Dendritic cell treated with granulocyte-macrophage colony-stimulating factor and Interleukin-4, amounts not matched to agents 40 ng/mL and 50 ng/mL, for 4 days (primary cell): ENCODE measurements at regions not wholly inside any gene's neighbourhood (a gene's known extent, or its start where the extent isn't known, plus 50 kb on each side); places are given as distances from the start of the nearest gene placed in this dataset.
"Not testable (repeated sequence)": the region's sequence is repeated elsewhere in the genome, so short reads cannot be mapped to it uniquely, and the experiment has no call there.

Experiments
- H3K27ac Mint-ChIP-seq: one replicate; pipeline ENCODE4 v1.8.0; 2022; ENCODE audit warnings: mild to moderate bottlenecking, mixed read lengths
- H3K27me3 Mint-ChIP-seq: one replicate; pipeline ENCODE4 v1.8.0; 2022; ENCODE audit warnings: mild to moderate bottlenecking, mixed read lengths
- H3K36me3 Mint-ChIP-seq: one replicate; pipeline ENCODE4 v1.8.0; 2022; ENCODE audit warnings: low read depth, mixed read lengths
- H3K4me1 Mint-ChIP-seq: one replicate; pipeline ENCODE4 v1.8.0; 2022; ENCODE audit warnings: low read depth, mixed read lengths
- H3K4me3 Mint-ChIP-seq: one replicate; pipeline ENCODE4 v1.8.0; 2022; ENCODE audit warnings: mild to moderate bottlenecking, moderate library complexity, mixed read lengths
- H3K9me3 Mint-ChIP-seq: one replicate; pipeline ENCODE4 v1.8.0; 2022; ENCODE audit warnings: mixed read lengths
- intact Hi-C: fragments of 100-400 bp; cut with micrococcal nuclease; formaldehyde crosslinking; loops from one replicate; pipeline ENCODE4 v1.15.0; 2022

- H3K4me1 Mint-ChIP-seq, H3K27ac Mint-ChIP-seq, intact Hi-C loops, H3K36me3 Mint-ChIP-seq, H3K4me3 Mint-ChIP-seq, H3K27me3 Mint-ChIP-seq: not testable (repeated sequence)
- H3K9me3 Mint-ChIP-seq: peaks cover 44% of the 10 kb centered on the region
Measured at GRCh38 chr11:13614918-13615317, 53.5 kb upstream of the FAR1 start.

DNA sequence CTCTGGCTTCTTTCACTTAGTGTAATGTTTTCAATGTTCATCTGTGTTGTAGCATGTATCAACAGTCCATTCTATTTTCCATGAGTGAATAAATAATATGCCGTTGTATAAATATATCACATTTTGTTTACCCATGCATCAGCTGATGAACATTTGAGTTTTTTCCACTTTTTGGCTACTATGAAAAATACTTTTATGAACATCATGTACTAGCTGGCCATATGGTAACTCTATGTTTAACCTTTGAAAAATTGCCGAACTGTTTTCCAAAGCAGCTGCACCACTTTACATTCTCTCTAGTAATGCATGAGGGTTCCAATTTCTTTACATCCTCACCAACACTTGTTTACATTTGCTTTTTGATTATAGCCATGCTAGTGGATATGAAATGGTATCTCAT, 59.8 kb upstream of the FAR1 start:
- no peaks in the 10 kb centered on the region for H3K36me3 Mint-ChIP-seq

GRCh38 chr11:13606701-13607100, 61.8 kb upstream of the FAR1 start:
- no peaks in the 10 kb centered on the region for H3K27me3 Mint-ChIP-seq

More for the DNA sequence above, 59.8 kb upstream of the FAR1 start:
- Mint-ChIP-seq H3K27ac (no peak overlapping the region), H3K4me1 (no peaks in the 10 kb centered on the region), H3K27me3 (no peaks in the 10 kb centered on the region), H3K9me3 (no peaks in the 10 kb centered on the region), H3K4me3 (no peak overlapping the region)
- intact Hi-C loops: no loop called here

GRCh38 chr11:13603661-13604060, 64.8 kb upstream of the FAR1 start:
- no peaks in the 10 kb centered on the region for H3K36me3 Mint-ChIP-seq

More at GRCh38 chr11:13606701-13607100, 61.8 kb upstream of the FAR1 start:
- H3K9me3 Mint-ChIP-seq: no peaks in the 10 kb centered on the region
- intact Hi-C loops: no loop called here
- no peak overlapping the region for H3K4me3 Mint-ChIP-seq
- H3K36me3 Mint-ChIP-seq: no peaks in the 10 kb centered on the region
- H3K27ac Mint-ChIP-seq: no peak overlapping the region
- no peaks in the 10 kb centered on the region for H3K4me1 Mint-ChIP-seq

DNA sequence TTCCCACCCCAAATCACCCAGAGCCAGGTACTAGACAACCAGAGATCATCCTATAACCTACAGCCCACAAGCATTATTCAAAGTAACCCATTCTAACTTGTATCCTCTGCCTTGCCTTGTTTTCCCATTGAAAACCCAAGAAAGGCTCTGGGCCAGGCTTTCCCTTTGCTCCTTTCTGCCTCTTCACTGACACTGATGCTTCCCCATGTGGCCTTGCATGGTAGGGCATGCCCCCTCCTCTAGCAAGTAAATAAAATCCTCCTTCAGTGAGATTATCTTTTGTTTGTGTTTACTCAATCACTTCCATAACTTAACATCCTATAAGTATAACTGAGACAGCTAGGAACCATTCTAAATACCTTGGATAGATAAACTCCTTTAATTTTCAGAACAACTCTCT, 65.6 kb upstream of the FAR1 start:
- no peaks in the 10 kb centered on the region for H3K9me3 Mint-ChIP-seq
- no peaks in the 10 kb centered on the region for H3K4me1 Mint-ChIP-seq
- peaks cover 4% of the 10 kb centered on the region for H3K27me3 Mint-ChIP-seq
- no peaks in the 10 kb centered on the region for H3K36me3 Mint-ChIP-seq
- no peak overlapping the region for H3K4me3 Mint-ChIP-seq
- no peak overlapping the region for H3K27ac Mint-ChIP-seq
- intact Hi-C loops: no loop called here

More at GRCh38 chr11:13603661-13604060, 64.8 kb upstream of the FAR1 start:
- H3K9me3 Mint-ChIP-seq: no peaks in the 10 kb centered on the region
- intact Hi-C loops: no loop called here
- H3K27ac Mint-ChIP-seq: no peak overlapping the region
- peaks cover 4% of the 10 kb centered on the region for H3K27me3 Mint-ChIP-seq
- no peaks in the 10 kb centered on the region for H3K4me1 Mint-ChIP-seq
- no peak overlapping the region for H3K4me3 Mint-ChIP-seq

GRCh38 chr11:13596611-13597326, 71.7 kb upstream of the FAR1 start:
- intact Hi-C loops: no loop called here
- Mint-ChIP-seq H3K27ac (no peak overlapping the region), H3K36me3 (no peaks in the 10 kb centered on the region), H3K27me3 (peaks cover 4% of the 10 kb centered on the region), H3K4me3 (no peak overlapping the region), H3K4me1 (no peaks in the 10 kb centered on the region), H3K9me3 (no peaks in the 10 kb centered on the region)

GRCh38 chr11:13595166-13595565, 73.3 kb upstream of the FAR1 start:
- Mint-ChIP-seq H3K9me3 (peaks cover 4% of the 10 kb centered on the region), H3K36me3 (no peaks in the 10 kb centered on the region), H3K4me3 (no peak overlapping the region), H3K27me3 (peaks cover 2% of the 10 kb centered on the region), H3K27ac (no peak overlapping the region), H3K4me1 (no peaks in the 10 kb centered on the region)
- intact Hi-C loops: no loop called here

- H3K27ac Mint-ChIP-seq: no peak overlapping the region
- no peak overlapping the region for H3K4me3 Mint-ChIP-seq
- intact Hi-C loops: no loop called here
- H3K4me1 Mint-ChIP-seq: no peaks in the 10 kb centered on the region
- H3K27me3 Mint-ChIP-seq: peaks cover 1% of the 10 kb centered on the region
- H3K9me3 Mint-ChIP-seq: peaks cover 16% of the 10 kb centered on the region
- H3K36me3 Mint-ChIP-seq: no peaks in the 10 kb centered on the region
Measured at GRCh38 chr11:13594044-13594443, 74.4 kb upstream of the FAR1 start.

- Mint-ChIP-seq H3K27me3 (no peaks in the 10 kb centered on the region), H3K4me1 (no peaks in the 10 kb centered on the region), H3K4me3 (no peak overlapping the region), H3K36me3 (no peaks in the 10 kb centered on the region), H3K9me3 (peaks cover 28% of the 10 kb centered on the region), H3K27ac (no peak overlapping the region)
- intact Hi-C loops: no loop called here
Measured at GRCh38 chr11:13578514-13579140, 82.8 kb upstream of the PTH start.

DNA sequence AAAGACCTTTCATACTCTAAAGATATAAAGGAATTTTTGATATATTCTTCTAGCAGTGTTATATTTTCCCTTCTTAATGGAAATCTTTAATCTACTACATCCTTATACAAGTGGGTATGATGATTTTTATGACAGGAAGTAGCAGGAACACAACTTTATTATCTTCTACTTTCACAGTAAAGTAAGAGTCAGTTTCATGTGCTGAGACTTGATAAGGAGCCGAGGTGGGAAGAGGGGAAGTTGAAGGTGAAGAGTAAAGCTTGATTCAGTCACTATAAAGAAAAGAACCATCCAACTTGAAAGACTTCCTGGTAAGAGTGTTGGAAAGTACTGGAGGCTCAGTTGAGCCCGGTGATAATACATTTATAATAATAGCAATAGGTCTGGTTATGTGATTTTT, 82.1 kb upstream of the PTH start:
- intact Hi-C loops: no loop called here
- H3K4me3 Mint-ChIP-seq: no peak overlapping the region
- H3K36me3 Mint-ChIP-seq: no peaks in the 10 kb centered on the region
- no peaks in the 10 kb centered on the region for H3K27me3 Mint-ChIP-seq
- peaks cover 21% of the 10 kb centered on the region for H3K9me3 Mint-ChIP-seq
- H3K4me1 Mint-ChIP-seq: no peaks in the 10 kb centered on the region
- no peak overlapping the region for H3K27ac Mint-ChIP-seq

- H3K27ac Mint-ChIP-seq: no peak overlapping the region
- H3K4me3 Mint-ChIP-seq: no peak overlapping the region
- no peaks in the 10 kb centered on the region for H3K27me3 Mint-ChIP-seq
Measured at GRCh38 chr11:13576995-13577394, 81.2 kb upstream of the PTH start.

DNA sequence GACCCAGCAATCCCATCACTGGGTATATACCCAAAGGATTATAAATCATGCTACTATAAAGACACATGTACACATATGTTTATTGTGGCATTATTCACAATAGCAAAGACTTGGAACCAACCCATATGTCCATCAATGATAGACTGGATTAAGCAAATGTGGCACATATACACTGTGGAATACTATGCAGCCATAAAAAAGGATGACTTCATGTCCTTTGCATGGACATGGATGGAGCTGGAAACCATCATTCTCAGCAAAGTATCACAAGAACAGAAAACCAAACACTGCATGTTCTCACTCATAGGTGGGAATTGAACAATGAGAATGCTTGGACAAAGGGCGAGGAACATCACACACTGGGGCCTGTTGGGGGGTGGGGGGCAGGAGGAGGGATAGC, 79.6 kb upstream of the PTH start:
- H3K27ac Mint-ChIP-seq, H3K27me3 Mint-ChIP-seq, intact Hi-C loops: not testable (repeated sequence)

More at GRCh38 chr11:13576995-13577394, 81.2 kb upstream of the PTH start:
- intact Hi-C loops: no loop called here
- no peaks in the 10 kb centered on the region for H3K36me3 Mint-ChIP-seq
- peaks cover 17% of the 10 kb centered on the region for H3K9me3 Mint-ChIP-seq
- no peaks in the 10 kb centered on the region for H3K4me1 Mint-ChIP-seq

GRCh38 chr11:13567551-13567950, 71.8 kb upstream of the PTH start:
- Mint-ChIP-seq H3K27me3 (no peaks in the 10 kb centered on the region), H3K27ac (no peak overlapping the region), H3K4me3 (no peak overlapping the region), H3K4me1 (no peaks in the 10 kb centered on the region), H3K9me3 (peaks cover 8% of the 10 kb centered on the region), H3K36me3 (no peaks in the 10 kb centered on the region)
- intact Hi-C loops: no loop called here

More for the DNA sequence above, 79.6 kb upstream of the PTH start:
- not testable (repeated sequence) for H3K4me1 Mint-ChIP-seq, H3K9me3 Mint-ChIP-seq, H3K4me3 Mint-ChIP-seq, H3K36me3 Mint-ChIP-seq

- no peak overlapping the region for H3K4me3 Mint-ChIP-seq
- H3K27me3 Mint-ChIP-seq: no peaks in the 10 kb centered on the region
- H3K4me1 Mint-ChIP-seq: no peaks in the 10 kb centered on the region
- no peaks in the 10 kb centered on the region for H3K36me3 Mint-ChIP-seq
- H3K9me3 Mint-ChIP-seq: peaks cover 51% of the 10 kb centered on the region
- no peak overlapping the region for H3K27ac Mint-ChIP-seq
- intact Hi-C loops: no loop called here
Measured at GRCh38 chr11:13561860-13562259, 66.1 kb upstream of the PTH start.

GRCh38 chr11:13560341-13560740, 64.5 kb upstream of the PTH start:
- peaks cover 51% of the 10 kb centered on the region for H3K9me3 Mint-ChIP-seq
- H3K27me3 Mint-ChIP-seq, H3K4me1 Mint-ChIP-seq, H3K4me3 Mint-ChIP-seq, H3K36me3 Mint-ChIP-seq, intact Hi-C loops, H3K27ac Mint-ChIP-seq: not testable (repeated sequence)
